HCT116 (cell line): ENCODE measurements at regions not wholly inside any gene's neighbourhood (a gene's known extent, or its start where the extent isn't known, plus 50 kb on each side); places are given as distances from the start of the nearest gene placed in this dataset.

Experiments used
- ATAC-seq: fragments of 200-7000 bp; cut with Tn5 transposase; 2 replicates; pipeline ENCODE4 v1.9.1; 2020; ENCODE audit warnings: mild to moderate bottlenecking, moderate library complexity
- BruUV-seq: library from RNA; stranded (reverse); fragments of 400-500 nt; replicated peaks from 2 replicates; lab custom pipeline; 2021; lab: Mats Ljungman, UMichigan
- CTCF ChIA-PET: fragments of 300-600 bp; sonication (Branson Sonifier 250); formaldehyde crosslinking; loops from one replicate; lab custom pipeline; 2021; ENCODE audit warnings: antibody characterized with exemption; lab: Charles Lee
- POLR2A ChIA-PET: fragments of 300-600, 350-600 bp; sonication (Branson Sonifier 250); formaldehyde crosslinking; loops from one replicate; lab custom pipeline; 2021; ENCODE audit warnings: antibody characterized with exemption; lab: Charles Lee
- RAD21 ChIA-PET, 2 experiments: fragments of 300-600 bp; sonication (Branson Sonifier 250); formaldehyde crosslinking; loops; one replicate each; lab custom pipeline; 2023; ENCODE audit warnings: low total read pairs in 2 of 2; ENCODE audit not compliant: uncharacterized antibody in 2 of 2, unreplicated experiment in 2 of 2, low non-redundant PET in 1 of 2; lab: Charles Lee
- DNase-seq: peaks from one replicate; pipeline ENCODE4 v3.0.0-alpha.2; 2010; ENCODE audit warnings: low read depth, low spot score
- H2AFZ ChIP-seq: fragments of 200-600 bp; shearing (Covaris generic), sonication (generic); 2 replicates; pipeline ENCODE4 v1.6.1; 2017; ENCODE audit warnings: low read depth, mixed run types, mixed read lengths, antibody characterized with exemption, low read length; ENCODE audit not compliant: poor library complexity, severe bottlenecking
- H3K27ac ChIP-seq: 2 replicates; pipeline ENCODE4 v1.5.1; 2012; ENCODE audit warnings: low read depth, low read length
- H3K27me3 ChIP-seq: fragments of 200-600 bp; sonication (generic); 2 replicates; pipeline ENCODE4 v1.6.1; 2016; ENCODE audit warnings: mixed run types, low read length, mixed read lengths; ENCODE audit not compliant: insufficient read depth
- H3K36me3 ChIP-seq, 2 experiments: fragments of 200-500 bp in 1 of 2; fragments of 200-600 bp in 1 of 2; sonication (Bioruptor generic) in 1 of 2; sonication (generic) in 1 of 2; 2 replicates each; pipeline versions ENCODE4 v1.5.1 to v1.6.1; 2014 to 2016; ENCODE audit warnings: low read length in 2 of 2, inconsistent platforms in 1 of 2, mixed read lengths in 1 of 2, mixed run types in 1 of 2; ENCODE audit not compliant: insufficient read depth in 2 of 2, control insufficient read depth in 1 of 2
- H3K4me1 ChIP-seq, 2 experiments: fragments of 200-600 bp in 1 of 2; sonication (generic) in 1 of 2; 2 replicates each; pipeline versions ENCODE4 v1.5.1 to v1.6.1; 2012 to 2017; ENCODE audit warnings: low read length in 2 of 2, inconsistent platforms in 1 of 2, mild to moderate bottlenecking in 1 of 2, mixed read lengths in 1 of 2, mixed run types in 1 of 2, moderate library complexity in 1 of 2; ENCODE audit not compliant: insufficient read depth in 2 of 2, control insufficient read depth in 1 of 2
- H3K4me2 ChIP-seq: fragments of 200-600 bp; sonication (generic); 2 replicates; pipeline ENCODE4 v1.6.1; 2017; ENCODE audit warnings: mixed run types, low read length, mixed read lengths
- H3K4me3 ChIP-seq, 2 experiments: fragments of 200-600 bp in 1 of 2; sonication (generic) in 1 of 2; replicated peaks in 1 of 2; 2 replicates each; pipeline ENCODE4 v1.5.1; 2011 to 2016; ENCODE audit warnings: low read length in 2 of 2, control low read depth in 1 of 2, low read depth in 1 of 2, mild to moderate bottlenecking in 1 of 2, mixed read lengths in 1 of 2, mixed run types in 1 of 2
- H3K79me2 ChIP-seq: fragments of 200-600 bp; sonication (generic); 2 replicates; pipeline ENCODE4 v1.6.1; 2017; ENCODE audit warnings: mild to moderate bottlenecking, mixed run types, low read length, moderate library complexity, mixed read lengths; ENCODE audit not compliant: insufficient read depth
- H3K9ac ChIP-seq: fragments of 200-600 bp; sonication (generic); 2 replicates; pipeline ENCODE4 v1.6.1; 2016; ENCODE audit warnings: low read length, mixed read lengths
- H3K9me2 ChIP-seq: fragments of 200-600 bp; sonication (generic), shearing (Covaris generic); 2 replicates; pipeline ENCODE4 v1.6.1; 2017; ENCODE audit warnings: mixed run types, mild to moderate bottlenecking, moderate library complexity; ENCODE audit not compliant: insufficient read depth
- H3K9me3 ChIP-seq, 2 experiments: fragments of 200-500 bp in 1 of 2; fragments of 200-600 bp in 1 of 2; sonication (Bioruptor generic) in 1 of 2; sonication (generic) in 1 of 2; 2 replicates each; pipeline ENCODE4 v1.6.1; 2014 to 2017; ENCODE audit warnings: low read length in 2 of 2, mixed read lengths in 2 of 2, inconsistent platforms in 1 of 2, low read depth in 1 of 2, mild to moderate bottlenecking in 1 of 2, mixed run types in 1 of 2, moderate library complexity in 1 of 2; ENCODE audit not compliant: control insufficient read depth in 1 of 2, insufficient read depth in 1 of 2
- H4K20me1 ChIP-seq: fragments of 200-600 bp; sonication (generic), shearing (Covaris generic); 2 replicates; pipeline ENCODE4 v1.6.1; 2017; ENCODE audit warnings: mixed run types, mild to moderate bottlenecking, moderate library complexity; ENCODE audit not compliant: insufficient read depth
- EZH2 ChIP-seq: fragments of 200-600 bp; sonication (generic); IDR thresholded peaks from 2 replicates; pipeline ENCODE4 v1.6.1; 2017; ENCODE audit warnings: antibody characterized with exemption, mixed run types
- SIN3A ChIP-seq: IDR thresholded peaks from 2 replicates; pipeline ENCODE4 v1.6.1; 2012; ENCODE audit warnings: low read depth
- YY1 ChIP-seq: IDR thresholded peaks from 2 replicates; pipeline ENCODE4 v1.6.1; 2011; ENCODE audit warnings: low read length, low read depth, moderate library complexity, mild to moderate bottlenecking; ENCODE audit not compliant: insufficient replicate concordance; ENCODE audit errors: extremely low read depth
- ZBTB33 ChIP-seq: IDR thresholded peaks from 2 replicates; pipeline ENCODE4 v1.6.1; 2011; ENCODE audit warnings: mild to moderate bottlenecking, low read length, moderate library complexity; ENCODE audit not compliant: insufficient replicate concordance; ENCODE audit errors: extremely low read depth
- intact Hi-C: fragments of 100-400 bp; cut with micrococcal nuclease; formaldehyde crosslinking; loops from 2 replicates; pipeline ENCODE4 v1.10.0; 2022

DNA sequence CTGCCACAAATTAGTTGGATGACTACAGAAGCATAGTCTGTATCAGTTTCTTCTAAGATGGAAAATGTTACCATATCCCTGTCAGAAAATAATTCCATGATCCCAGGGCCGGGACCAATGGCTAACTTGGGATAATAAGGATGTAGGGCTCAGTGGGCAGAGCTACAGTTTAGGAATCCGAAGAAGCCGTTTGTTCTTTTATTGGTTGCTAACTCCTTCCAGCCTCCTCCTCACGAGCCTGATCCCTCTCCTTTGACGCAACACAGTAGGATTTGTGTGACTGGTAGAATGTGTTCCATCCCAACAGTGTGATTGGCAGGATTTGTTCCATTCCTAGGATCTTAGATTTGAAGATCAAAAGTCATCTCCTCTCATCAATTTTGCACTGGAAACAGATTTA is 496.9 kb downstream of the AGTPBP1 start:
- Histone ChIP-seq H3K27me3 (0 out of 2 replicates have a peak, but pooled peaks cover 10% of the 10 kb centered on the region), H3K9ac (no peak overlapping the region), H3K4me2 (no peak overlapping the region), H4K20me1 (no peaks in the 10 kb centered on the region), H3K4me3 (no peak overlapping the region), H3K79me2 (no peaks in the 10 kb centered on the region), H3K9me3 (no peaks in the 10 kb centered on the region), H3K9me2 (no peaks in the 10 kb centered on the region), H3K36me3 (no peaks in the 10 kb centered on the region), H3K27ac (no peak overlapping the region), H3K4me1 (no peaks in the 10 kb centered on the region), H2AFZ (no peak overlapping the region)
- intact Hi-C loops = no loop called here
- ChIA-PET POLR2A (no interaction called here), RAD21 (no interaction called here), CTCF (no interaction called here)
- DNase-seq (no peak), ATAC-seq (no peak)
- TF ChIP-seq EZH2 = no peak
- no TSS peak for BruUV-seq

- intact Hi-C loops = no loop called here
- no peaks in the 10 kb centered on the region for H4K20me1 ChIP-seq
- no peaks in the 10 kb centered on the region for H3K9me3 ChIP-seq
- ATAC-seq (no peak), DNase-seq (no peak)
- no peak overlapping the region for H3K27ac ChIP-seq
- H3K9ac ChIP-seq = no peak overlapping the region
- no peak overlapping the region for H3K4me3 ChIP-seq
- ChIA-PET CTCF (interaction anchor here (1.2 kb wide), 1 partner anchor 15 kb away, joined by 4 read pairs; no protein-coding TSS in a partner anchor), RAD21 (no interaction called here), POLR2A (no interaction called here)
- H3K4me2 ChIP-seq = no peak overlapping the region
- TF ChIP-seq YY1 (no peak), SIN3A (no peak), EZH2 (no peak), ZBTB33 (no peak)
- H3K27me3 ChIP-seq = 0 out of 2 replicates have a peak, but pooled peaks cover 14% of the 10 kb centered on the region
- no peaks in the 10 kb centered on the region for H3K79me2 ChIP-seq
- no peaks in the 10 kb centered on the region for H3K36me3 ChIP-seq
- H2AFZ ChIP-seq = no peak overlapping the region
- no peaks in the 10 kb centered on the region for H3K9me2 ChIP-seq
- BruUV-seq = no TSS peak
- no peaks in the 10 kb centered on the region for H3K4me1 ChIP-seq
These were observed 497.8 kb downstream of the AGTPBP1 start for GRCh38 chr9:85243977-85244376.
